ENCODE measurements at regions not wholly inside any gene's neighbourhood (a gene's known extent, or its start where the extent isn't known, plus 50 kb on each side); places are given as distances from the start of the nearest gene placed in this dataset.

- ChIA-PET CTCF (no interaction called here), POLR2A (no interaction called here)
- no peak for DNase-seq
- H3K9ac ChIP-seq (ENCODE audit: low read length), result no peak overlapping the region
- no peaks in the 10 kb centered on the region for H3K4me1 Mint-ChIP-seq
- no peaks in the 10 kb centered on the region for H3K27me3 Mint-ChIP-seq
- no peaks in the 10 kb centered on the region for H3K27me3 ChIP-seq (replicated peaks in 1 of 4; ENCODE audit: control extremely low read depth in 1 of 4, control insufficient read depth in 3 of 4, insufficient read depth in 4 of 4, low read length in 3 of 4)
- H2AFZ ChIP-seq (ENCODE audit: insufficient read depth, low read depth, low read length, poor library complexity, severe bottlenecking), result no peak overlapping the region
- no CpG with 5 or more reads among the region's 3 CpGs for WGBS (ENCODE audit: insufficient coverage)
- no peak overlapping the region for H3K27ac ChIP-seq (ENCODE audit: low read length in 2 of 2)
- H3K4me2 ChIP-seq (replicated peaks; ENCODE audit: low read depth, low read length, poor library complexity, severe bottlenecking), result no peak overlapping the region
- H3K79me2 ChIP-seq (ENCODE audit: control insufficient read depth, insufficient read depth, low read length), result no peaks in the 10 kb centered on the region
- H3K4me3 Mint-ChIP-seq, result no peak overlapping the region
- H3K9me3 Mint-ChIP-seq (ENCODE audit: insufficient read depth), result no peaks in the 10 kb centered on the region
- ATAC-seq (ENCODE audit: low read depth), result no peak
- TF ChIP-seq EZH2 (IDR thresholded peaks at IDR 0.05; ENCODE audit: borderline replicate concordance, insufficient read depth, low read depth, low read length, poor library complexity, severe bottlenecking) (no peak), CTCF (IDR thresholded peaks at IDR 0.05) (no peak)
- no peaks in the 10 kb centered on the region for H3K36me3 ChIP-seq (replicated peaks in 1 of 2; ENCODE audit: control extremely low read depth in 1 of 2, control insufficient read depth in 1 of 2, extremely low read depth in 1 of 2, insufficient read depth in 2 of 2, low read length in 1 of 2)
- no peak overlapping the region for H3K4me3 ChIP-seq (ENCODE audit: control extremely low read depth in 1 of 5, extremely low read depth in 1 of 5, insufficient read depth in 1 of 5, low read depth in 2 of 5, low read length in 4 of 5)
- H3K4me1 ChIP-seq (ENCODE audit: control insufficient read depth in 2 of 2, insufficient read depth in 2 of 2, low read length in 2 of 2), result no peaks in the 10 kb centered on the region
- no peak overlapping the region for H3K27ac Mint-ChIP-seq
- intact Hi-C loops (cut with micrococcal nuclease), result no loop called here
- H4K20me1 ChIP-seq (ENCODE audit: control insufficient read depth, insufficient read depth, low read length, poor library complexity, severe bottlenecking), result no peaks in the 10 kb centered on the region
- peaks cover 0 to 3% (median 0%) of the 10 kb centered on the region in 3 donors for H3K9me3 ChIP-seq (ENCODE audit: control extremely low read depth in 1 of 3, control insufficient read depth in 2 of 3, insufficient read depth in 1 of 3, low read length in 2 of 3)
These were observed 563.3 kb downstream of the IRX1 start for GRCh38 chr5:4158750-4159447.

- Histone ChIP-seq H3K27ac (ENCODE audit: low read length in 2 of 2) (no peak overlapping the region), H3K4me1 (ENCODE audit: control insufficient read depth in 2 of 2, insufficient read depth in 2 of 2, low read length in 2 of 2) (no peaks in the 10 kb centered on the region), H3K9ac (ENCODE audit: low read length) (no peak overlapping the region), H3K36me3 (replicated peaks in 1 of 2; ENCODE audit: control extremely low read depth in 1 of 2, control insufficient read depth in 1 of 2, extremely low read depth in 1 of 2, insufficient read depth in 2 of 2, low read length in 1 of 2) (no peaks in the 10 kb centered on the region), H4K20me1 (ENCODE audit: control insufficient read depth, insufficient read depth, low read length, poor library complexity, severe bottlenecking) (no peaks in the 10 kb centered on the region), H3K4me2 (replicated peaks; ENCODE audit: low read depth, low read length, poor library complexity, severe bottlenecking) (no peak overlapping the region), H3K9me3 (ENCODE audit: control extremely low read depth in 1 of 3, control insufficient read depth in 2 of 3, insufficient read depth in 1 of 3, low read length in 2 of 3) (peaks cover 0 to 2% (median 0%) of the 10 kb centered on the region in 3 donors), H2AFZ (ENCODE audit: insufficient read depth, low read depth, low read length, poor library complexity, severe bottlenecking) (no peak overlapping the region), H3K27me3 (replicated peaks in 1 of 4; ENCODE audit: control extremely low read depth in 1 of 4, control insufficient read depth in 3 of 4, insufficient read depth in 4 of 4, low read length in 3 of 4) (no peaks in the 10 kb centered on the region), H3K79me2 (ENCODE audit: control insufficient read depth, insufficient read depth, low read length) (no peaks in the 10 kb centered on the region), H3K4me3 (ENCODE audit: control extremely low read depth in 1 of 5, extremely low read depth in 1 of 5, insufficient read depth in 1 of 5, low read depth in 2 of 5, low read length in 4 of 5) (no peak overlapping the region)
- POLR2A ChIA-PET, result no interaction called here
- no peak for TF ChIP-seq CTCF (IDR thresholded peaks at IDR 0.05)
- TF ChIP-seq EZH2 (IDR thresholded peaks at IDR 0.05; ENCODE audit: borderline replicate concordance, insufficient read depth, low read depth, low read length, poor library complexity, severe bottlenecking), result no peak
- DNase-seq, result no peak
- Mint-ChIP-seq H3K27ac (no peak overlapping the region), H3K9me3 (ENCODE audit: insufficient read depth) (no peaks in the 10 kb centered on the region), H3K4me3 (no peak overlapping the region), H3K4me1 (no peaks in the 10 kb centered on the region), H3K27me3 (no peaks in the 10 kb centered on the region)
- 67% methylated on average over 1 of the region's 5 CpGs for WGBS (ENCODE audit: insufficient coverage)
- CTCF ChIA-PET, result no interaction called here
- intact Hi-C loops (cut with micrococcal nuclease), result no loop called here
- ATAC-seq (ENCODE audit: low read depth), result no peak
These were observed 564.0 kb downstream of the IRX1 start for GRCh38 chr5:4159681-4160080.
